Caco-2 (cell line): ENCODE measurements at regions not wholly inside any gene's neighbourhood (a gene's known extent, or its start where the extent isn't known, plus 50 kb on each side); places are given as distances from the start of the nearest gene placed in this dataset.

Experiments used
- BruUV-seq: library from RNA; stranded (reverse); fragments of 400-500 nt; replicated peaks from 2 replicates; lab custom pipeline; 2021; lab: Mats Ljungman, UMichigan
- CTCF ChIA-PET: fragments of 300-600 bp; sonication (Branson Sonifier 250); formaldehyde crosslinking; loops from one replicate; lab custom pipeline; 2022; ENCODE audit warnings: antibody characterized with exemption; lab: Charles Lee
- POLR2A ChIA-PET: fragments of 300-600 bp; sonication (Branson Sonifier 250); formaldehyde crosslinking; loops from one replicate; lab custom pipeline; 2022; ENCODE audit warnings: antibody characterized with exemption; lab: Charles Lee
- DNase-seq, 2 experiments: peaks; one replicate each; pipeline versions ENCODE4 v3.0.0 to v3.0.0-alpha.2; 2020 to 2022
- H3K27me3 ChIP-seq: replicated peaks from 2 replicates; pipeline ENCODE4 v1.6.0; 2011; ENCODE audit warnings: low read length; ENCODE audit not compliant: control insufficient read depth, insufficient read depth
- H3K36me3 ChIP-seq: 2 replicates; pipeline ENCODE4 v1.5.1; 2011; ENCODE audit warnings: low read length; ENCODE audit not compliant: control insufficient read depth, insufficient read depth
- H3K4me1 ChIP-seq: fragments of 250-450 bp; sonication (Bioruptor Pico); 2 replicates; pipeline ENCODE4 v1.5.1; 2020; ENCODE audit warnings: mild to moderate bottlenecking
- H3K4me3 ChIP-seq: 2 replicates; pipeline ENCODE4 v1.5.1; 2011; ENCODE audit warnings: low read depth, mild to moderate bottlenecking, control low read depth, low read length
- H3K9me3 ChIP-seq: fragments of 250-450 bp; sonication (Bioruptor Pico); 2 replicates; pipeline ENCODE4 v1.5.1; 2020; ENCODE audit warnings: mild to moderate bottlenecking, moderate library complexity
- H3K27ac Mint-ChIP-seq: one replicate; pipeline ENCODE4 v1.8.0; 2022; ENCODE audit warnings: mixed read lengths; ENCODE audit not compliant: unreplicated experiment
- H3K27me3 Mint-ChIP-seq: one replicate; pipeline ENCODE4 v1.8.0; 2022; ENCODE audit warnings: mixed read lengths; ENCODE audit not compliant: insufficient read depth, unreplicated experiment
- H3K36me3 Mint-ChIP-seq: one replicate; pipeline ENCODE4 v1.8.0; 2022; ENCODE audit warnings: mild to moderate bottlenecking, mixed read lengths; ENCODE audit not compliant: insufficient read depth, unreplicated experiment
- H3K4me1 Mint-ChIP-seq: one replicate; pipeline ENCODE4 v1.8.0; 2022; ENCODE audit warnings: low read depth, mixed read lengths; ENCODE audit not compliant: unreplicated experiment
- H3K4me3 Mint-ChIP-seq: one replicate; pipeline ENCODE4 v1.8.0; 2022; ENCODE audit warnings: mild to moderate bottlenecking, moderate library complexity, mixed read lengths; ENCODE audit not compliant: unreplicated experiment
- H3K9me3 Mint-ChIP-seq: one replicate; pipeline ENCODE4 v1.8.0; 2022; ENCODE audit warnings: mixed read lengths; ENCODE audit not compliant: unreplicated experiment
- CTCF ChIP-seq, 2 experiments: fragments of 200-600 bp in 1 of 2; IDR thresholded peaks; 1 replicate in 1 of 2; 2 replicates in 1 of 2; pipeline versions ENCODE4 v1.5.1 to v1.8.0; 2011 to 2022; ENCODE audit warnings: antibody characterized with exemption in 1 of 2, control low read depth in 1 of 2, inconsistent platforms in 1 of 2, low read depth in 1 of 2, low read length in 1 of 2, mild to moderate bottlenecking in 1 of 2, moderate library complexity in 1 of 2; ENCODE audit not compliant: insufficient read depth in 1 of 2, severe bottlenecking in 1 of 2, unreplicated experiment in 1 of 2
- intact Hi-C: fragments of 100-400 bp; cut with micrococcal nuclease; formaldehyde crosslinking; loops from one replicate; pipeline ENCODE4 v1.10.0; 2022; ENCODE audit not compliant: unreplicated experiment

GRCh38 chr11:41943656-41944055, 484.2 kb upstream of the LRRC4C start:
- TF ChIP-seq CTCF (IDR thresholded peaks at IDR 0.05; ENCODE audit: insufficient read depth in 1 of 2, low read depth in 1 of 2, low read length in 1 of 2, severe bottlenecking in 1 of 2, unreplicated experiment in 1 of 2) = no peak
- Mint-ChIP-seq H3K9me3 (peaks cover 10% of the 10 kb centered on the region), H3K27me3 (no peaks in the 10 kb centered on the region), H3K27ac (no peak overlapping the region), H3K36me3 (no peaks in the 10 kb centered on the region), H3K4me1 (no peaks in the 10 kb centered on the region), H3K4me3 (no peak overlapping the region)
- Histone ChIP-seq H3K36me3 (no peaks in the 10 kb centered on the region), H3K27me3 (no peaks in the 10 kb centered on the region), H3K4me1 (no peaks in the 10 kb centered on the region), H3K9me3 (no peaks in the 10 kb centered on the region), H3K4me3 (no peak overlapping the region)
- no TSS peak for BruUV-seq
- DNase-seq = no peak
- CTCF ChIA-PET = no interaction called here
- POLR2A ChIA-PET = no interaction called here
- intact Hi-C loops = no loop called here

DNA sequence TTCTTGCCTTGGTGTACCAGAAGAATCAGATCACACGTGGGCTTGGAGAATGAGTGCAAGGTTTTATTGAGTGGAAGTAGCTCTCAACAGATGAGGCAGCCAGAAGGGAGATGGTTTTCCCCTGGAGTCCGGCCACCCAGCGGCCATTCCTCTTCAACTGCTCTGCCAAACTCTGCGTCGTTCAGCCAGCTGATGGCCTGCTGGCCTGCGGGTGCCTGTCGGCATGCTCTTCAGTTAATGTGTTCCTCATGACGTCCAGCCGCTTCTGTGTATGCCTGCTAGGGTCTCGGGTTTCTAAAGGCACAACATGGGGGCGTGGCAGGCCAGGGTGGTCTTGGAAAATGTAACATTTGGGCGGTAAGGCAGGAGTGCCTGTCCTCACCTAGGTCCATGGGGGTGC, 487.9 kb upstream of the LRRC4C start:
- H3K27ac Mint-ChIP-seq = no peak overlapping the region
- BruUV-seq = no TSS peak
- H3K4me3 Mint-ChIP-seq = no peak overlapping the region

DNA sequence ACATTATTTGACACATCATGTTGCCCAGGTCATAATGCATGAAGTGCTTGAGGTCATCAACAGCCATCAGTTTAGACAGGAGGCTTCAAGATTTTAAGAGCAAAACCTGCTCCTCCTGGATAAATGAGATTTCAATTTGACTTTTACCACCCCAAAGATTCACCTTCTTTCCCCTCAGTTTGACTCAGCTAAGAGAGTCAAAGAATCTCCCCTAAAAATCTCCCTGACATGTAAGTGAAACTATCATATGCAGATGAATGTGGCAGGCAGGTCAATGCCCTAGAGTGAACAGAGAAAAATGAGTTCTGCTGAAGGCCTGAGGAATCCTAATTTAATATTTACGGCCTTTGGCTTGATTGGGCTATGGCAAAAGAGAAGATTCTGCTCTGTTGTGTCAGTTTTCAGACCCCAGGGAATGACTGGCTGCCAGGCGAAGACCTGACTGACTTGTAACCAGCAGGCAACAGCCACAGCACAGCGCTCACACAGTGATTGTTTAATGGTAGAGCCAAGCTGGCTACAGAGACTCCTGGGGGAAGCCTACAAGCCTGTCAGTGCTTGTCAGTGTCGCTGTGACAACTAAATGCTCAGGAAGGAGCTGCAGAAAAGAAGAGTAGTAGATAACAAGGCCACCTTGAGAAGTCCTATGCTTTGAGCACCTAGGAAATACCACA, 491.2 kb upstream of the LRRC4C start:
- DNase-seq = no peak
- no peaks in the 10 kb centered on the region for H3K27me3 Mint-ChIP-seq
- ChIA-PET CTCF (no interaction called here), POLR2A (no interaction called here)
- no peak for TF ChIP-seq CTCF (IDR thresholded peaks at IDR 0.05; ENCODE audit: insufficient read depth in 1 of 2, low read depth in 1 of 2, low read length in 1 of 2, severe bottlenecking in 1 of 2, unreplicated experiment in 1 of 2)
- H3K9me3 Mint-ChIP-seq = no peaks in the 10 kb centered on the region
- H3K4me1 ChIP-seq = no peaks in the 10 kb centered on the region
- H3K27me3 ChIP-seq = no peaks in the 10 kb centered on the region
- no TSS peak for BruUV-seq
- no peak overlapping the region for H3K4me3 Mint-ChIP-seq
- no peak overlapping the region for H3K27ac Mint-ChIP-seq
- intact Hi-C loops = no loop called here
- no peaks in the 10 kb centered on the region for H3K36me3 Mint-ChIP-seq
- H3K36me3 ChIP-seq = no peaks in the 10 kb centered on the region
- H3K4me1 Mint-ChIP-seq = no peaks in the 10 kb centered on the region
- H3K4me3 ChIP-seq = no peak overlapping the region
- H3K9me3 ChIP-seq = no peaks in the 10 kb centered on the region

More for the DNA sequence above, 487.9 kb upstream of the LRRC4C start:
- no peaks in the 10 kb centered on the region for H3K36me3 Mint-ChIP-seq
- Histone ChIP-seq H3K27me3 (no peaks in the 10 kb centered on the region), H3K4me1 (no peaks in the 10 kb centered on the region), H3K9me3 (no peaks in the 10 kb centered on the region), H3K4me3 (no peak overlapping the region), H3K36me3 (no peaks in the 10 kb centered on the region)
- no peaks in the 10 kb centered on the region for H3K4me1 Mint-ChIP-seq
- H3K9me3 Mint-ChIP-seq = no peaks in the 10 kb centered on the region
- POLR2A ChIA-PET = no interaction called here
- CTCF ChIA-PET = no interaction called here
- TF ChIP-seq CTCF (IDR thresholded peaks at IDR 0.05; ENCODE audit: insufficient read depth in 1 of 2, low read depth in 1 of 2, low read length in 1 of 2, severe bottlenecking in 1 of 2, unreplicated experiment in 1 of 2) = no peak
- no peak for DNase-seq
- H3K27me3 Mint-ChIP-seq = no peaks in the 10 kb centered on the region
- intact Hi-C loops = no loop called here
